ENCODE measurements at regions not wholly inside any gene's neighbourhood (a gene's known extent, or its start where the extent isn't known, plus 50 kb on each side); places are given as distances from the start of the nearest gene placed in this dataset.

GRCh38 chr6:149266659-149267058 is 50.9 kb upstream of the TAB2 start:
- no peak overlapping the region for H3K27ac ChIP-seq
- WGBS, 10 experiments = 50 to 96% (median 92%) methylated on average over 3 to 6 of the region's 6 CpGs; no CpG with 5 or more reads in 2 of the 10 experiments
- in situ Hi-C loops (cut with MboI; ENCODE audit: low pct_unique_long_range_greater_than_20kb in 2 of 9, low sequenced_read_pairs in 9 of 9, unreplicated experiment in 9 of 9) = no loop called here

GRCh38 chr6:149267072-149267471 is 50.4 kb upstream of the TAB2 start:
- in situ Hi-C loops (cut with MboI; ENCODE audit: low pct_unique_long_range_greater_than_20kb in 2 of 9, low sequenced_read_pairs in 9 of 9, unreplicated experiment in 9 of 9) = no loop called here
- ATAC-seq (replicated peaks in 6 of 8) = no peak
- Histone ChIP-seq H3K27ac (no peak overlapping the region), H3K4me1 (replicated peaks in 1 of 2) (no peaks in the 10 kb centered on the region), H3K4me3 (no peak overlapping the region)
- 33 to 100% (median 79%) methylated on average over 1 to 3 of the region's 3 CpGs for WGBS, 10 experiments

More at GRCh38 chr6:149266659-149267058, 50.9 kb upstream of the TAB2 start:
- no peak for ATAC-seq (replicated peaks in 6 of 8)
- no peak overlapping the region for H3K4me3 ChIP-seq
- H3K4me1 ChIP-seq (replicated peaks in 1 of 2) = peaks cover 0 to under 1% of the 10 kb centered on the region in 2 donors

GRCh38 chr6:149267513-149268043 is 49.9 kb upstream of the TAB2 start:
- H3K4me3 ChIP-seq = no peak overlapping the region
- H3K27ac ChIP-seq = no peak overlapping the region
- in situ Hi-C loops (cut with MboI; ENCODE audit: low pct_unique_long_range_greater_than_20kb in 2 of 9, low sequenced_read_pairs in 9 of 9, unreplicated experiment in 9 of 9) = no loop called here
- no peaks in the 10 kb centered on the region for H3K4me1 ChIP-seq (replicated peaks in 1 of 2)
- ATAC-seq (replicated peaks in 6 of 8) = no peak
- 69 to 100% (median 95%) methylated on average over 1 to 12 of the region's 12 CpGs for WGBS, 10 experiments

Data from motor neuron (in vitro differentiated cells).